ENCODE measurements at regions not wholly inside any gene's neighbourhood (a gene's known extent, or its start where the extent isn't known, plus 50 kb on each side); places are given as distances from the start of the nearest gene placed in this dataset.
"Not testable (repeated sequence)": the region's sequence is repeated elsewhere in the genome, so short reads cannot be mapped to it uniquely, and the experiment has no call there.

DNA sequence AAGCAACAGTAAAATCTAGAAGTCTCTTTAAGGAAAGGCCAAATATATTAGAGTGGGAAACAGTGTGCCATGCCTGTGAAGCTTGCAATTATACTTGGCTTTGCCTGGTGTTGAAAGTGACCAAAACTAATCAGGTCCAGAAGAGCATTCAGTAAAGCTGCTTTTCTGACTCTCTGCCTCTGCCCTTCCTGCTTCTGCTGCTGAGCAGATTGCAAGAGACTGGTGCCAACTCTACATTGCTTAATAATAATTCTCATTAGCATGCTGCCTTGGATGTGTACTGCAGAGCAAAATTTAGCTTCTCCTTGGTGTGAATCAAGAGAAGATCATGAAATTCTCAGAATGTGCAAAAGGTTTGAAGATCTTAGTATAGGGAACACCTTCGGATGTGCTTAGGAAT is 120.4 kb upstream of the RFX3 start:
- H3K27ac ChIP-seq: no peak overlapping the region
- H3K9me3 ChIP-seq: no peaks in the 10 kb centered on the region
- no peaks in the 10 kb centered on the region for H3K4me1 ChIP-seq (ENCODE audit: control insufficient read depth in 1 of 2, insufficient read depth in 1 of 2, low read depth in 1 of 2, low read length in 1 of 2)
- H3K36me3 ChIP-seq: no peaks in the 10 kb centered on the region
- no peak overlapping the region for H3K4me3 ChIP-seq (ENCODE audit: low read depth in 1 of 2, low read length in 1 of 2)
- TF ChIP-seq, protein P1, sequence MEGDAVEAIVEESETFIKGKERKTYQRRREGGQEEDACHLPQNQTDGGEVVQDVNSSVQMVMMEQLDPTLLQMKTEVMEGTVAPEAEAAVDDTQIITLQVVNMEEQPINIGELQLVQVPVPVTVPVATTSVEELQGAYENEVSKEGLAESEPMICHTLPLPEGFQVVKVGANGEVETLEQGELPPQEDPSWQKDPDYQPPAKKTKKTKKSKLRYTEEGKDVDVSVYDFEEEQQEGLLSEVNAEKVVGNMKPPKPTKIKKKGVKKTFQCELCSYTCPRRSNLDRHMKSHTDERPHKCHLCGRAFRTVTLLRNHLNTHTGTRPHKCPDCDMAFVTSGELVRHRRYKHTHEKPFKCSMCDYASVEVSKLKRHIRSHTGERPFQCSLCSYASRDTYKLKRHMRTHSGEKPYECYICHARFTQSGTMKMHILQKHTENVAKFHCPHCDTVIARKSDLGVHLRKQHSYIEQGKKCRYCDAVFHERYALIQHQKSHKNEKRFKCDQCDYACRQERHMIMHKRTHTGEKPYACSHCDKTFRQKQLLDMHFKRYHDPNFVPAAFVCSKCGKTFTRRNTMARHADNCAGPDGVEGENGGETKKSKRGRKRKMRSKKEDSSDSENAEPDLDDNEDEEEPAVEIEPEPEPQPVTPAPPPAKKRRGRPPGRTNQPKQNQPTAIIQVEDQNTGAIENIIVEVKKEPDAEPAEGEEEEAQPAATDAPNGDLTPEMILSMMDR (IDR thresholded peaks at IDR 0.05): no peak
- H3K27me3 ChIP-seq: no peaks in the 10 kb centered on the region

DNA sequence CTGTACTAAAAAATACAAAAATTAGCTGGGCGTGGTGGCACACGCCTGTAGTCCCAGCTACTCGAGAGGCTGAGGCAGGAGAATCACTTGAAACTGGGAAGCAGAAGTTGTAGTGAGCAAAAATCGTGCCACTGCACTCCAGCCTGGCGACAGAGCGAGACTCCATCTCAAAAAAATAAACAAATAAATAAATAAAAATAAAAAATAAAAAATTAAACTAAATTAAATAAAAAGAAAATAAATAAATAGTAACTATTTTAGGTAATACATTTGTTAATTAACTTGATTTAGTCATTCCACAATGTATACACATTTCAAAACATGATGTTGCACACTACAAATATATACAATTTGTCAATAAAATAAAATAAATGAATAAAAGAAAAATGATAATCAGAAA is 116.3 kb upstream of the RFX3 start:
- H3K36me3 ChIP-seq; H3K4me1 ChIP-seq (ENCODE audit: control insufficient read depth in 1 of 2, insufficient read depth in 1 of 2, low read depth in 1 of 2, low read length in 1 of 2); H3K9me3 ChIP-seq; H3K4me3 ChIP-seq (ENCODE audit: low read depth in 1 of 2, low read length in 1 of 2); H3K27ac ChIP-seq; H3K27me3 ChIP-seq: not testable (repeated sequence)

DNA sequence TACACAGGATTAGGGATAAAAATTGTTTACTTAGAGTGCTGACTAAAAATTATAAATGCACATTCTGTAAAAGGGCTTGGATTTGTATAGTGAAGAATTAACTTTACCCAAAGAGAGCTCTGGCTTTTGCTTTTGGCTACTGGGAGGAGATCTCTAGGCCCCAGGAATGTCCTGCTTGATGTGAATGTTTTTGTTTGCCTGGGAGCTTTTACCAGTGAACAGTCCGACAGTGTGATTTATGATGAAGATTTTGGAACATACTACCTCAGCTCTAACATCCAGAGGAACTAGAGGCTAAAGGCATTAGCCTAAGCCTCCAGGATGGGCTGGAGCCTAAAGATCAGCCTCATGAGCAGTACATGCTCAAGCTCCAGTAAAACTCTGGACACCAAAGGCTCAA is 103.7 kb upstream of the RFX3 start:
- H3K36me3 ChIP-seq: no peaks in the 10 kb centered on the region
- TF ChIP-seq, protein P1 (IDR thresholded peaks at IDR 0.05): no peak
- no peak overlapping the region for H3K27ac ChIP-seq
- no peaks in the 10 kb centered on the region for H3K9me3 ChIP-seq
- no peaks in the 10 kb centered on the region for H3K4me1 ChIP-seq (ENCODE audit: control insufficient read depth in 1 of 2, insufficient read depth in 1 of 2, low read depth in 1 of 2, low read length in 1 of 2)
- no peaks in the 10 kb centered on the region for H3K27me3 ChIP-seq
- H3K4me3 ChIP-seq (ENCODE audit: low read depth in 1 of 2, low read length in 1 of 2): no peak overlapping the region

DNA sequence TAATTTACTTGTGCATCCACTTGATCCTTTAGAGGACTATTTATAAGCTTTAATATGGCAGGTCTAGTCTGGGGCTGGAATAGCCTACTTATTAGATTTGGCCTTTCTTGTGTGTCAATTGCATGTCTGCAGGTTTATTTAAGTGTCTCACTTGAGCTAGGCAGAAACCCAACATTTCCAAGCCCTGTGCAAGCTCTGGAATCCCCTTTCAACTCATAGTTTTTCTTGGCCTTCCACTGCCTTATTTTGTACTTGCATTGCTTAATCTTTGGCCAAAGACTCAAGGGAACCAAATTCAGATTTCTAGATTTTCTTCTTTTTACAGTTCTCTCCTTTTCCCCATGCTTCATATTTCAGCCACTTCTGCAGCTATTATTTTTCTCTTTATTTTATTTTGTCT is 102.4 kb upstream of the RFX3 start:
- Histone ChIP-seq H3K9me3 (no peaks in the 10 kb centered on the region), H3K27ac (no peak overlapping the region), H3K4me3 (ENCODE audit: low read depth in 1 of 2, low read length in 1 of 2) (no peak overlapping the region), H3K4me1 (ENCODE audit: control insufficient read depth in 1 of 2, insufficient read depth in 1 of 2, low read depth in 1 of 2, low read length in 1 of 2) (no peaks in the 10 kb centered on the region), H3K36me3 (no peaks in the 10 kb centered on the region), H3K27me3 (no peaks in the 10 kb centered on the region)
- TF ChIP-seq, protein P1 (IDR thresholded peaks at IDR 0.05): no peak

DNA sequence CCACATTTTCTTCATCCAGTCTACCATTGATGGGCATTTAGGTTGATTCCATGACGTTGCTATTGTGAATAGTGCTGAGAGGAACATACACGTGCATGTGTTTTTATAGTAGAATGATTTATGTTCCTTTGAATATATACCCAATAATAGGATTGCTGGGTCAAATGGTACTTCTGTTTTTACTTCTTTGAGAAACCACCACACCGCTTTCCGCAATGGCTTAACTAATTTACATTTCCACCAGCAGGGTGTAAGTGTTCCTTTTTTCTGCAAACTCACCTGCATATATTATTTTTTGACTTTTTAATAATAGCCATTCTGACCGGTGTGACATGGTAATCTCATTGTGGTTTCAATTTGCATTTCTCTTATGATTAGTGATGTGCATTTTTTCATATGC is 82.2 kb upstream of the RFX3 start:
- Histone ChIP-seq H3K27me3 (no peaks in the 10 kb centered on the region), H3K36me3 (no peaks in the 10 kb centered on the region), H3K4me1 (ENCODE audit: control insufficient read depth in 1 of 2, insufficient read depth in 1 of 2, low read depth in 1 of 2, low read length in 1 of 2) (no peaks in the 10 kb centered on the region), H3K27ac (no peak overlapping the region), H3K4me3 (ENCODE audit: low read depth in 1 of 2, low read length in 1 of 2) (no peak overlapping the region), H3K9me3 (no peaks in the 10 kb centered on the region)
- TF ChIP-seq, protein P1 (IDR thresholded peaks at IDR 0.05): no peak

DNA sequence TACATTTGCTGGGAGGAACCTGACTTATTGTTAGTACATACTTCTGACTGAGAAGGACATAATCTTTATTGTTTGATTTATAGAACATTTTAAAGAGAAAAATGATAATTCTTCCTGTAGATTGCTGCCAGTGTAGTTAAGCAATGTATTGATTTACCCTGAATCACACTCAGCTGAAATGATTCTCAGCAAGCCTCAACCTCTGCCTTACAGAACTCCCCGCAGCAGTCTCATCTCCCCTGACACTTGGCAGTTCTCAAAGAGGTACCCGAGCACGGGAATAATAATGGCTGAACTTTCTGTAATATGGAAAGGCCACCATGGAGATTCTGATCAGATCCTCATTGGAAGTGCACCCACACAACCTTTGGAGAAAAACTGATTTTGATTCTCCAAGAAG is 74.9 kb upstream of the RFX3 start:
- Histone ChIP-seq H3K4me3 (ENCODE audit: low read depth in 1 of 2, low read length in 1 of 2) (no peak overlapping the region), H3K4me1 (ENCODE audit: control insufficient read depth in 1 of 2, insufficient read depth in 1 of 2, low read depth in 1 of 2, low read length in 1 of 2) (no peaks in the 10 kb centered on the region), H3K9me3 (no peaks in the 10 kb centered on the region), H3K36me3 (no peaks in the 10 kb centered on the region), H3K27ac (no peak overlapping the region), H3K27me3 (no peaks in the 10 kb centered on the region)
- TF ChIP-seq, protein P1 (IDR thresholded peaks at IDR 0.05): no peak

Measured in neutrophil (primary cell).